Middle frontal gyrus (tissue), 1 donor: ENCODE measurements at regions not wholly inside any gene's neighbourhood (a gene's known extent, or its start where the extent isn't known, plus 50 kb on each side); places are given as distances from the start of the nearest gene placed in this dataset.
"Not testable (repeated sequence)": the region's sequence is repeated elsewhere in the genome, so short reads cannot be mapped to it uniquely, and the experiment has no call there.

Experiments used
- DNase-seq: peaks from one replicate; pipeline ENCODE4 v3.0.0-alpha.2; 2015; ENCODE audit warnings: low spot score; ENCODE audit errors: extremely low spot score

GRCh38 chr5:34188001-34188822, 145.2 kb upstream of the C1QTNF3 start:
- DNase-seq = not testable (repeated sequence)

GRCh38 chr5:34189246-34189645, 146.2 kb upstream of the C1QTNF3 start:
- not testable (repeated sequence) for DNase-seq

DNA sequence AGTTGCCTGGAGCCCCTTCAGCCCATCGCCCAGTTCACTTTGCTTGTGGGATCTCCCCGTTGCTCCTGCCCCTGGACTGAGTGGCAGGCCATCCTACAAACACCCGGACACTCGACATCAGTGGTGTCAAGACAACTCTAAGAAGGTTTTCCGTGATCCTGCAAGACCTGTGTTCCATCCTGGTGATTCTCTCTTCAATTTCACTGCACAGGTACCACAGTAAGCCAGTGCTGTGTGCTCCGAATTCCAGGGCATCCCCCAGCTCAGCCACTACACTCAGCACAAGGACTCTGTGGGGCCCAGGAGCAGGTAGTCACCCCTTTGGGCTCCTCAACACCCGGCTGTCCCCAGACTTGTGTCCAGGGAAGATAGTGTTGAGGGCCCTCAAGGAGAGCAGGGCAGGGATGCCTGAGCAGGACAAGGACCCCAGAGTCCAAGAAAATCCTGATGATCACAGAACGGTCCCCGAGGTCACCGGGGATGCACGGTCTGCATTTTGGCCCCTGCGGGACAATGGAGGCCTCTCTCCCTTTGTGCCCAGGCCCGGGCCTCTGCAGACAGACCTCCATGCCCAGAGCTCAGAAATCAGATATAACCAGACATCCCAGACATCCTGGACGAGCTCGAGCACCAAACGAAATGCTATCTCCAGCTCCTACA, 146.9 kb upstream of the C1QTNF3 start:
- not testable (repeated sequence) for DNase-seq

DNA sequence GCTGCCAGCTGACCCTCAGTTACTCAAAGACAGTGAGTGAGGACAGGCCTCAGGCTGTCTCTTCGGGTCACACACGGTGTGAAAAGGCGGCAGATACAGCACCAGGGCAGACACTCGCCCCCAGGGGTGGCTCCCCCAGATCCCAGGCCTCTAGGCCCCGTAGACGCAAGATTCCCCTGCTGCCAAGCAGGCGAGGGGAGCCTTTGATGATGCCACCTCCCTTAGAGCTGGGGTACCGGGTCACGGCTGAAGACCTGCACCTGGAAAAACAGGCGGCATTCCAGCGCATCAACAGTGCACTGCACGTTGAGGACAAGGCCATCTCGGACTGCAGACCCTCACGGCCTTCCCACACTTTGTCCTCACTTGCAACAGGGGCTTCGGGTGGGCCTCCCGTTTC, 147.5 kb upstream of the C1QTNF3 start:
- DNase-seq = not testable (repeated sequence)

DNA sequence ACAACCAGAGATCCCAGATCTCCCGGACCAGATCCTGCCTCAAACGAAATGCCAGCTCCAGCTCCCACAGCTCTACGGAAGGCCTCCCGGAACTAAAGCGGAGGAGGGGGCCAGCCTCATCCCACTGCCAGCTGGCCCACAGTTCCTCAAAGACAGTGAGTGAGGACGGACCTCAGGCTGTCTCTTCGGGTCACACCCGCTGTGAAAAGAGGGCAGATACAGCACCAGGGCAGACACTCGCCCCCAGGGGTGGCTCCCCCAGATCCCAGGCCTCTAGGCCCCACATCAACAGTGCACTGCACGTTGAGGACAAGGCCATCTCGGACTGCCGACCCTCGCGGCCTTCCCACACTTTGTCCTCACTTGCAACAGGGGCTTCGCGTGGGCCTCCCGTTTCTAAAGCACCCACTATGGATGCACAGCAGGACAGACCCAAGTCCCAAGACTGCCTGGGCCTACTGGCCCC, 148.3 kb upstream of the C1QTNF3 start:
- not testable (repeated sequence) for DNase-seq

DNA sequence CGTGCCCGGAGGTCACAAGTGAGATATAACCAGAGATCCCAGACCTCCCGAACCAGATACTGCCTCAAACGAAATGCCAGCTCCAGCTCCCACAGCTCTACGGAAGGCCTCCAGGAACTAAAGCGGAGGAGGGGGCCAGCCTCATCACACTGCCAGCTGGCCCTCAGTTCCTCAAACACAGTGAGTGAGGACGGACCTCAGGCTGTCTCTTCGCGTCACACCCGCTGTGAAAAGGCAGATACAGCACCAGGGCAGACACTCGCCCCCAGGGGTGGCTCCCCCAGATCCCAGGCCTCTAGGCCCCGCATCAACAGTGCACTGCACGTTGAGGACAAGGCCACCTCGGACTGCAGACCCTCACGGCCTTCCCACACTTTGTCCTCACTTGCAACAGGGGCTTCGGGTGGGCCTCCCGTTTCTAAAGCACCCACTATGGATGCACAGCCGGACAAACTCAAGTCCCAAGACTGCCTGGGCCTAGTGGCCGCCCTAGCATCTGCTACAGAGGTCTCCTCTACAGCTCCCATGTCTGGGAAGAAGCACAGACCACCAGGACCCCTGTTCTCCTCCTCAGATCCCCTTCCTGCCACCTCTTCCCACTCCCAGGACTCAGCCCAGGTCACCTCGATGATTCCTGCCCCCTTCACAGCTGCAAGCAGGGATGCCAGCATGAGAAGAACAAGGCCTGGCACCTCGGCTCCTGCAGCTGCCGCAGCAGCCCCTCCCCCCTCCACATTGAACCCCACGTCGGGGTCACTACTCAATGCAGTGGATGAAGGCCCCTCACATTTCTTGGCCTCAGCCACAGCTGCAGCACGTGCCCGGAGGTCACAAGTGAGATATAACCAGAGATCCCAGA, 149.3 kb upstream of the C1QTNF3 start:
- not testable (repeated sequence) for DNase-seq

DNA sequence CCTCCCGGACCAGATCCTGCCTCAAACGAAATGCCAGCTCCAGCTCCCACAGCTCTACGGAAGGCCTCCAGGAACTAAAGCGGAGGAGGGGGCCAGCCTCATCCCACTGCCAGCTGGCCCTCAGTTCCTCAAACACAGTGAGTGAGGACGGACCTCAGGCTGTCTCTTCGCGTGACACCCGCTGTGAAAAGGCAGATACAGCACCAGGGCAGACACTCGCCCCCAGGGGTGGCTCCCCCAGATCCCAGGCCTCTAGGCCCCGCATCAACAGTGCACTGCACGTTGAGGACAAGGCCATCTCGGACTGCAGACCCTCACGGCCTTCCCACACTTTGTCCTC, 149.9 kb upstream of the C1QTNF3 start:
- not testable (repeated sequence) for DNase-seq

DNA sequence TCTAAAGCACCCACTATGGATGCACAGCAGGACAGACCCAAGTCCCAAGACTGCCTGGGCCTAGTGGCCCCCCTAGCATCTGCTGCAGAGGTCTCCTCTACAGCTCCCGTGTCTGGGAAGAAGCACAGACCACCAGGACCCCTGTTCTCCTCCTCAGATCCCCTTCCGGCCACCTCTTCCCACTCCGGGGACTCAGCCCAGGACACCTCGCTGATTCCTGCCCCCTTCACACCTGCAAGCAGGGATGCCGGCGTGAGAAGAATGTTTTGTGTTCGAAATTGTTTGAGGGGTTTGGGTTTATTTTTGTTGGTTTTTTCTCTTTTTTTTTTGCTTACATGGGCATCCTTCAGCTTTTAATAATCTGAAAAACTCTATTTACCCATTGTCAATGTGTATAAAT, 150.3 kb upstream of the C1QTNF3 start:
- DNase-seq = not testable (repeated sequence)

DNA sequence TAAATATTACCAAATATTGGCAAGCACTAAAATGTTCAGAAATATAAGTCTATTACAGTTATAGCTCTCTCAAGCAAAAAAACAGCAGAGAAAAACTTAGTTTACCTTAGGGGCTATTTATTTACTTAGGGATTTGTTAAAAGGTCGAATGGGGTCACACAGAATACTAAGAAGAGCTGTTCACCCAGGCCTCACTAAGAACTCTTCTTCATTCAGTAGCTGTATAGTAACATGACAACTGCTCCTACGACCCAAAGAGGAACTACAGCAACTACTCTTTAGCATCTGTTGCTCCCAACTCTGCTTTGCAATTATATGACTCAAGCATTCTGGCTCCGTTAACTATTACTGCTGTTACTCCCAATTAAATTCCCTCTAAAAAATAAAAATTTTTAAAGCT, 150.8 kb upstream of the C1QTNF3 start:
- not testable (repeated sequence) for DNase-seq

DNA sequence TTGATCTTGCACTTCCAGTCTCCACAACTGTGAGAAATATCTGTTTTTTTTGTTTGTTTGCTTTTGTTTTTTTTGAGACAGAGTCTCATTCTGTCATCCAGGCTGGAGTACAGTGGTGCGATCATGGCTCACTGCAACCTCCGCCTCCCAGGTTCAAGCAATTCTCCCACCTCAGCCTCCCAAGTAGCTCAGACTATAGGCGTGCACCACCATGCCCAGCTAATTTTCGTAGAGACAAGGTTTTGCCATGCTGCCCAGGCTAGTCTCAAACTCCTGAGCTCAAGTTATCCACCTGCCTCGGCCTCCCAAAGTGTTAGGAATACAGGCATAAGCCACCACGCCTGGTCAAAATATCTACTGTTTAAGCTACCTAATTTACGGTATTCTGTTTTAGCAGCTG, 153.1 kb upstream of the C1QTNF3 start:
- not testable (repeated sequence) for DNase-seq

- DNase-seq = not testable (repeated sequence)
Measured at GRCh38 chr5:34205347-34205746, 162.3 kb upstream of the C1QTNF3 start.

- DNase-seq = not testable (repeated sequence)
Measured at GRCh38 chr5:34217386-34217785, 174.4 kb upstream of the C1QTNF3 start.

GRCh38 chr5:34221329-34222073, 178.5 kb upstream of the C1QTNF3 start:
- not testable (repeated sequence) for DNase-seq

- DNase-seq = not testable (repeated sequence)
Measured at GRCh38 chr5:34223158-34223557, 180.1 kb upstream of the C1QTNF3 start.

GRCh38 chr5:34230402-34230801, 187.4 kb upstream of the C1QTNF3 start:
- not testable (repeated sequence) for DNase-seq

DNA sequence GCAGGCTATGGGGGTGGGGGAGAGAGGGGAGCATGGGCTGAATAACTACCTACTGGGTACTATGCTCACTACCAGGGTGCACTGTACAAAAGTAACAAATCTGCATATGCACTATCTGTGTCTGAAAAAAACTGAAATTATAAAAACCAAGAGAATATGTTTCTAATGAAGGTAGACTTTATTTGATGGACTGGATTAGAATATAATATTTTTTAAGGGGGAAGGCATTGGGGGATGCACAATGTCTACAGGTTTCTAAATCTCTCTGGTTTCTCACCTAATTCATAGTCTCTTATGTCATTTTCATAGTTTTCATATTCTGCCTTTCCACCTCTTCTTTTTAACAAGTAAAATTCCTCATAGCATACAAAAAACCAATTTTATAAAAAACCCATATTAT, 200.8 kb upstream of the C1QTNF3 start:
- DNase-seq = not testable (repeated sequence)

- not testable (repeated sequence) for DNase-seq
Measured at GRCh38 chr5:34244281-34245031, 201.4 kb upstream of the C1QTNF3 start.

DNA sequence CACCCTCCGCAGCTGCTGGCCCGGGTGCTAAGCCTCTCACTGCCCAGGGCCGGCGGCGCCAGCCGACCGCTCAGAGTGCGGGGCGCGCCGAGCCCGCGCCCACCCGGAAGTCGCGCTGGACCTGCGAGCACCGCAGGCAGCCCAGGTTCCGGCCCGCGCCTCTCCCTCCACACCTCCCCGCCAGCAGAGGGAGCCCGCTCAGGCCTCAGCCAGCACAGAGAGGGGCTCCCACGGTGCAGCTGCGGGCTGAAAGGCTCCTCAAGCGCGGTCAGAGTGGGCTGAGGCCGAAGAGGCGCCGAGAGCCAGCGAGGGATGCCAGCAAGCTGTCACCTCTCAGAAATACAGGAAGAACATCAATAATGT, 202.0 kb upstream of the C1QTNF3 start:
- DNase-seq = not testable (repeated sequence)

GRCh38 chr5:34245813-34246212, 202.8 kb upstream of the C1QTNF3 start:
- DNase-seq = not testable (repeated sequence)

- not testable (repeated sequence) for DNase-seq
Measured at GRCh38 chr5:34258598-34258997, 215.6 kb upstream of the C1QTNF3 start.
